HCT116 (cell line): ENCODE measurements at regions not wholly inside any gene's neighbourhood (a gene's known extent, or its start where the extent isn't known, plus 50 kb on each side); places are given as distances from the start of the nearest gene placed in this dataset.

Source experiments
- ATAC-seq: fragments of 200-7000 bp; cut with Tn5 transposase; 2 replicates; pipeline ENCODE4 v1.9.1; 2020; ENCODE audit warnings: mild to moderate bottlenecking, moderate library complexity
- BruUV-seq: library from RNA; stranded (reverse); fragments of 400-500 nt; replicated peaks from 2 replicates; lab custom pipeline; 2021; lab: Mats Ljungman, UMichigan
- CTCF ChIA-PET: fragments of 300-600 bp; sonication (Branson Sonifier 250); formaldehyde crosslinking; loops from one replicate; lab custom pipeline; 2021; ENCODE audit warnings: antibody characterized with exemption; lab: Charles Lee
- POLR2A ChIA-PET: fragments of 300-600, 350-600 bp; sonication (Branson Sonifier 250); formaldehyde crosslinking; loops from one replicate; lab custom pipeline; 2021; ENCODE audit warnings: antibody characterized with exemption; lab: Charles Lee
- RAD21 ChIA-PET, 2 experiments: fragments of 300-600 bp; sonication (Branson Sonifier 250); formaldehyde crosslinking; loops; one replicate each; lab custom pipeline; 2023; ENCODE audit warnings: low total read pairs in 2 of 2; ENCODE audit not compliant: uncharacterized antibody in 2 of 2, unreplicated experiment in 2 of 2, low non-redundant PET in 1 of 2; lab: Charles Lee
- DNase-seq: peaks from one replicate; pipeline ENCODE4 v3.0.0-alpha.2; 2010; ENCODE audit warnings: low read depth, low spot score
- H2AFZ ChIP-seq: fragments of 200-600 bp; shearing (Covaris generic), sonication (generic); 2 replicates; pipeline ENCODE4 v1.6.1; 2017; ENCODE audit warnings: low read depth, mixed run types, mixed read lengths, antibody characterized with exemption, low read length; ENCODE audit not compliant: poor library complexity, severe bottlenecking
- H3K27ac ChIP-seq: 2 replicates; pipeline ENCODE4 v1.5.1; 2012; ENCODE audit warnings: low read depth, low read length
- H3K27me3 ChIP-seq: fragments of 200-600 bp; sonication (generic); 2 replicates; pipeline ENCODE4 v1.6.1; 2016; ENCODE audit warnings: mixed run types, low read length, mixed read lengths; ENCODE audit not compliant: insufficient read depth
- H3K36me3 ChIP-seq, 2 experiments: fragments of 200-500 bp in 1 of 2; fragments of 200-600 bp in 1 of 2; sonication (Bioruptor generic) in 1 of 2; sonication (generic) in 1 of 2; 2 replicates each; pipeline versions ENCODE4 v1.5.1 to v1.6.1; 2014 to 2016; ENCODE audit warnings: low read length in 2 of 2, inconsistent platforms in 1 of 2, mixed read lengths in 1 of 2, mixed run types in 1 of 2; ENCODE audit not compliant: insufficient read depth in 2 of 2, control insufficient read depth in 1 of 2
- H3K4me1 ChIP-seq, 2 experiments: fragments of 200-600 bp in 1 of 2; sonication (generic) in 1 of 2; 2 replicates each; pipeline versions ENCODE4 v1.5.1 to v1.6.1; 2012 to 2017; ENCODE audit warnings: low read length in 2 of 2, inconsistent platforms in 1 of 2, mild to moderate bottlenecking in 1 of 2, mixed read lengths in 1 of 2, mixed run types in 1 of 2, moderate library complexity in 1 of 2; ENCODE audit not compliant: insufficient read depth in 2 of 2, control insufficient read depth in 1 of 2
- H3K4me2 ChIP-seq: fragments of 200-600 bp; sonication (generic); 2 replicates; pipeline ENCODE4 v1.6.1; 2017; ENCODE audit warnings: mixed run types, low read length, mixed read lengths
- H3K4me3 ChIP-seq, 2 experiments: fragments of 200-600 bp in 1 of 2; sonication (generic) in 1 of 2; replicated peaks in 1 of 2; 2 replicates each; pipeline ENCODE4 v1.5.1; 2011 to 2016; ENCODE audit warnings: low read length in 2 of 2, control low read depth in 1 of 2, low read depth in 1 of 2, mild to moderate bottlenecking in 1 of 2, mixed read lengths in 1 of 2, mixed run types in 1 of 2
- H3K79me2 ChIP-seq: fragments of 200-600 bp; sonication (generic); 2 replicates; pipeline ENCODE4 v1.6.1; 2017; ENCODE audit warnings: mild to moderate bottlenecking, mixed run types, low read length, moderate library complexity, mixed read lengths; ENCODE audit not compliant: insufficient read depth
- H3K9ac ChIP-seq: fragments of 200-600 bp; sonication (generic); 2 replicates; pipeline ENCODE4 v1.6.1; 2016; ENCODE audit warnings: low read length, mixed read lengths
- H3K9me2 ChIP-seq: fragments of 200-600 bp; sonication (generic), shearing (Covaris generic); 2 replicates; pipeline ENCODE4 v1.6.1; 2017; ENCODE audit warnings: mixed run types, mild to moderate bottlenecking, moderate library complexity; ENCODE audit not compliant: insufficient read depth
- H3K9me3 ChIP-seq, 2 experiments: fragments of 200-500 bp in 1 of 2; fragments of 200-600 bp in 1 of 2; sonication (Bioruptor generic) in 1 of 2; sonication (generic) in 1 of 2; 2 replicates each; pipeline ENCODE4 v1.6.1; 2014 to 2017; ENCODE audit warnings: low read length in 2 of 2, mixed read lengths in 2 of 2, inconsistent platforms in 1 of 2, low read depth in 1 of 2, mild to moderate bottlenecking in 1 of 2, mixed run types in 1 of 2, moderate library complexity in 1 of 2; ENCODE audit not compliant: control insufficient read depth in 1 of 2, insufficient read depth in 1 of 2
- H4K20me1 ChIP-seq: fragments of 200-600 bp; sonication (generic), shearing (Covaris generic); 2 replicates; pipeline ENCODE4 v1.6.1; 2017; ENCODE audit warnings: mixed run types, mild to moderate bottlenecking, moderate library complexity; ENCODE audit not compliant: insufficient read depth
- CBX3 ChIP-seq: IDR thresholded peaks from 2 replicates; pipeline ENCODE4 v1.6.1; 2012; ENCODE audit warnings: low read depth
- EGR1 ChIP-seq: IDR thresholded peaks from 2 replicates; pipeline ENCODE4 v1.6.1; 2012; ENCODE audit warnings: low read depth
- JUND ChIP-seq: IDR thresholded peaks from 2 replicates; pipeline ENCODE4 v1.6.1; 2012
- POLR2AphosphoS5 ChIP-seq: IDR thresholded peaks from 2 replicates; pipeline ENCODE4 v1.6.1; 2011; ENCODE audit warnings: mild to moderate bottlenecking, low read depth, low read length, moderate library complexity
- SP1 ChIP-seq: IDR thresholded peaks from 2 replicates; pipeline ENCODE4 v1.6.1; 2012; ENCODE audit warnings: low read depth
- TCF7L2 ChIP-seq: IDR thresholded peaks from 2 replicates; pipeline ENCODE4 v1.7.0; 2011; ENCODE audit warnings: borderline replicate concordance, inconsistent platforms; ENCODE audit not compliant: insufficient read depth, insufficient read length; ENCODE audit errors: extremely low read depth
- YY1 ChIP-seq: IDR thresholded peaks from 2 replicates; pipeline ENCODE4 v1.6.1; 2011; ENCODE audit warnings: low read length, low read depth, moderate library complexity, mild to moderate bottlenecking; ENCODE audit not compliant: insufficient replicate concordance; ENCODE audit errors: extremely low read depth
- ZBTB33 ChIP-seq: IDR thresholded peaks from 2 replicates; pipeline ENCODE4 v1.6.1; 2011; ENCODE audit warnings: mild to moderate bottlenecking, low read length, moderate library complexity; ENCODE audit not compliant: insufficient replicate concordance; ENCODE audit errors: extremely low read depth
- ZNF274 ChIP-seq: fragments of 200-500 bp; sonication (Bioruptor generic); IDR thresholded peaks from 2 replicates; pipeline ENCODE4 v1.6.1; 2014; ENCODE audit warnings: mild to moderate bottlenecking, low read depth, low read length, inconsistent platforms
- intact Hi-C: fragments of 100-400 bp; cut with micrococcal nuclease; formaldehyde crosslinking; loops from 2 replicates; pipeline ENCODE4 v1.10.0; 2022

GRCh38 chr15:69816522-69816921 lies 281.2 kb downstream of the TLE3 start:
- Histone ChIP-seq H3K9me3 (no peaks in the 10 kb centered on the region), H3K4me2 (no peak overlapping the region), H3K27me3 (peaks cover 7% of the 10 kb centered on the region; the same call in 1 of the 2 replicates), H3K79me2 (no peaks in the 10 kb centered on the region), H3K4me3 (no peak overlapping the region), H3K9ac (no peak overlapping the region), H3K9me2 (no peaks in the 10 kb centered on the region), H3K27ac (no peak overlapping the region), H4K20me1 (no peaks in the 10 kb centered on the region), H2AFZ (no peak overlapping the region), H3K36me3 (no peaks in the 10 kb centered on the region), H3K4me1 (peaks cover 13 to 18% of the 10 kb centered on the region in 2 experiments)
- intact Hi-C loops = no loop called here
- TF ChIP-seq EGR1 (no peak), CBX3 (no peak), SP1 (no peak), YY1 (no peak), POLR2AphosphoS5 (no peak), JUND (no peak), ZBTB33 (no peak), TCF7L2 (no peak), ZNF274 (no peak)
- BruUV-seq = no TSS peak
- RAD21 ChIA-PET = no interaction called here
- POLR2A ChIA-PET = no interaction called here
- DNase-seq (no peak), ATAC-seq (no peak)
- CTCF ChIA-PET = no interaction called here
